GM12872 (cell line): ENCODE measurements at regions not wholly inside any gene's neighbourhood (a gene's known extent, or its start where the extent isn't known, plus 50 kb on each side); places are given as distances from the start of the nearest gene placed in this dataset.

Experiments used
- TF ChIP-seq, protein P1 (sequence below): IDR thresholded peaks from 3 replicates; pipeline ENCODE4 v1.5.1; 2011; ENCODE audit warnings: low read depth, mild to moderate bottlenecking, low read length, moderate library complexity; ENCODE audit not compliant: insufficient read depth

DNA sequence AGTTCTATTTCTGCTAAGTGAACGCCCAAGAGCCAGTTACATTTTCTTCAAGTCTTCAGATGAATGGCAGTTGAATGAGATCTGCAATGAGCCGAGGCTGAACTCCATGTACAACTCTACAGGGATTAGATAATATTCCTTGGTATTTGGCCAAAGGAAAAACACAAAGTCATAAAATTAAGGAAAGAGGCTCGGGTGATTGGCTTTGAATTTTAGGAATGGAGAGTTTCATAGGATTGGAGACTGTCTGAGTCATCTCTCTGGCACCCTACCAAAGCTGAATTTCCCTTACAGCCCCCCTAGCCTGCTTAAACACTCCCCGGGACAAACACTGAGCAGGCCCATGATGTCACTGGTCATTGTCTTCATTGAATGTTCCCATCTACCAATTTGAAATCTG, 188.0 kb upstream of the C1QTNF7 start:
- TF ChIP-seq, protein P1, sequence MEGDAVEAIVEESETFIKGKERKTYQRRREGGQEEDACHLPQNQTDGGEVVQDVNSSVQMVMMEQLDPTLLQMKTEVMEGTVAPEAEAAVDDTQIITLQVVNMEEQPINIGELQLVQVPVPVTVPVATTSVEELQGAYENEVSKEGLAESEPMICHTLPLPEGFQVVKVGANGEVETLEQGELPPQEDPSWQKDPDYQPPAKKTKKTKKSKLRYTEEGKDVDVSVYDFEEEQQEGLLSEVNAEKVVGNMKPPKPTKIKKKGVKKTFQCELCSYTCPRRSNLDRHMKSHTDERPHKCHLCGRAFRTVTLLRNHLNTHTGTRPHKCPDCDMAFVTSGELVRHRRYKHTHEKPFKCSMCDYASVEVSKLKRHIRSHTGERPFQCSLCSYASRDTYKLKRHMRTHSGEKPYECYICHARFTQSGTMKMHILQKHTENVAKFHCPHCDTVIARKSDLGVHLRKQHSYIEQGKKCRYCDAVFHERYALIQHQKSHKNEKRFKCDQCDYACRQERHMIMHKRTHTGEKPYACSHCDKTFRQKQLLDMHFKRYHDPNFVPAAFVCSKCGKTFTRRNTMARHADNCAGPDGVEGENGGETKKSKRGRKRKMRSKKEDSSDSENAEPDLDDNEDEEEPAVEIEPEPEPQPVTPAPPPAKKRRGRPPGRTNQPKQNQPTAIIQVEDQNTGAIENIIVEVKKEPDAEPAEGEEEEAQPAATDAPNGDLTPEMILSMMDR: no peak

DNA sequence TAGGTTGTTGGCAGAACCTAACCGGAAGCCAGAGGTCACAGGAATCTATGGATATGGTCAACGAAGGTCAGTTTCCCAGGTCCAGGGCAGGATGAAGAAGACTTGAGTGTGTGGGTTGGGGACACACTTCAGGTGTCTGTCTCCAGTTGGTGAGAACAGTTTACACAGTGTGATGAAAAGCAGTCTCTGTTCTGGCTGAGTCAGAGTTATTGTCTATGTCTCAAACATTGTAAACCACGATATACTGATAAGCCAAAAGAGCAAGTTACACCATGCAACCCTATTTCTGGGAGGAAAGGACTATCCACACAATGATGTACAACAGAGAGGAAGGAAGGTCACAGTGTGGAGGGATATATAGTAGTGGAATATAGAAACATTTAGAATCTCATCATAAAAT, 187.1 kb upstream of the C1QTNF7 start:
- TF ChIP-seq, protein P1: no peak

DNA sequence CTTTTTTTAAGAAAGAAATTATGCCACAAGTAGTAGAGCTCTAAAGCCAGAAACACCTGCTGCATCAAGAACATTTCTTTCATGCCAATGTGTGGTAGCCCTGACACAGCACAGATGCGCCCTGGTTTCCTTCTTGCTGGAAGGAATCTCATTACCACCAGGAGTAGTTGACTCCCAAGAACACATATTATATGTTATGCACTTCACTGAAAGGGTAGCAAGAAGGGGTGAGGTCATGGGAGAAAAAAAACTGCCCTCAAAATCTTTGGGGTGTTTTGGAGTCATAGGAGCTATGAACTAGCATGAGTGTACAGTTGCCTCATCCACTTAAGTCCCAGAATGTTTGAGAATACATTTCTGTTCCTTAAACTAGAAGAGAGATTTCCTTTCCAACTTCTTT, 185.8 kb upstream of the C1QTNF7 start:
- TF ChIP-seq, protein P1: no peak

DNA sequence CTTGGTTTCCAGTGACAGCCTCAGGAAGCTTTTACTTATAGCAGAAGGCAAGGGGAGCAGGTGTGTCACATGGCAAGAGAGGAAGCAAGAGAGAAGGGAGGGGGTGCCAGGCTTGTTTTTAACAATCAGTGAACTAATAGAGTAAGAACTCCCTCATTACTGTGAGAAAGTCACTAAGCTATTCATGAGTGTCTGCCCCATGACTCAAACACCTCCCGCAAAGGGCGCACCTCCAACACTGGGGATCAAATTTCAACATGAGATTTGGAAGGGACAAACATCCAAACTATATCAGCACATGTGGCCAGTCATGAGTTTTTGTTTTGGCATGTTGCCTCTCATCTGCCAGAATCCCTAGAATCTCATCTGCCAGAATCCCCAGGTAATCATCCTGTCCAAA, 183.5 kb upstream of the C1QTNF7 start:
- TF ChIP-seq, protein P1: no peak

DNA sequence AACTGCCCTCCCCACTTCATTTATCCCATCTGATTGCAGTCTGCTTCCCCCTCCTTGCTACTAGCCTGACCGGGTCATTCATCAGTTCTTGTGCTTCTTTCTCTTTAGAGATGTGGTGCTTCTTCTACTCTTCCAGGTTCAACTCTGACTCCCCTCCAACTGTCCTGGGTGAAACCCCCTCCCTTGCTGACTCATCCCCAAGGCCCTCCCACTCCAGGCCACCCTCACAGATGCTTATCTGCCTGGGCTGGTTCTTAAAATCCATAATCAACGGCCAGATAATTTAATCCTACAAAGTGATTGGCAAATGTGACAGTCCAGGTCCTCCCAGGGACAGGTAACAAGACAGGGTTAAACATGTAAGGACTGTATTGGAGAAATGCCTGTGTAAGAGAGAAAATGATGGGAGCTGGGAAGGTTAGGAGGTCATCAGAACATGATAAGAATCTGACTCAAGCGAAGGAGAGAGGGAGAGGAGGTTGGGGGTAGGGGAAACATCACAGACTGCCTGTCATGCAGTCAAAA, 182.8 kb upstream of the C1QTNF7 start:
- TF ChIP-seq, protein P1: no peak

DNA sequence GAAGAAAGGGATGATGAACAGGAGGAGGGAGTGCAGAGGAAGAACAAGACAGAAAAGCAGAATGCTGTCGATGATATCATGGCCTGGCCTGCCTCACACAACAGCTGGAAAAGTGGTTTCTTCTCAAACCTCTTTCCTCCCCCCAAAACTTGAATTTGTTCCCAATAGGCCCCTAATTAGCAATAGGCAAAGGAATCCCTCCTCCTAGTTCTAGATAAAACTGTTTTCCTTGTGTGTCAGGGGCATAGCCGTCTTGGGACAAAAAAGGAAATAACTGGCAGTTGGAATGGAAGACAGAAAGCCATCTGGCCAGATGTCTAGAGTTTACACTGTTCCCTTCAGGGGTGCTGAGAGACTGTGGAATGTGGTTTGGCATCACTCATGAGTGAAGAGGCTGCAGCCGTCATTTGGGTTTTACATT, 177.8 kb upstream of the C1QTNF7 start:
- TF ChIP-seq, protein P1: no peak

DNA sequence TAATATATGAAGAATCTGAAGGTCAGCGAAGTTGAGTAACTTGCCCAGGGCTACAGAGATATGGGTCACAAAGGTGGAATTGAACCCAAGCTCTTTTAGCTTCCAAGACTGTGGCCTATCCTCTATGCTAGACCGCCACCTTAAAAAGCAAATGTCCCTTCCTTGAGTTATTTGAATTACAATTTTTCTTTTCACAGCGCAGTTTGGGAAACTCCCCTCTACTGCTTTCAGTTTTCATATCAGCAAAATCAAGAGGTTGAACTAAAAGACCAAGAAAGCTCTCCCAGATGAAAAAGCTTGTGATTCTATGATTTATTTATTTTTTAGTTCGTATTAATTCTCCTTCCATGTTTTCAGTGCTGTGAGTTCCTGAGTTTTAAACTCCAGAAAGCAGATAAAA, 174.5 kb upstream of the C1QTNF7 start:
- TF ChIP-seq, protein P1: no peak
